ENCODE measurements at regions not wholly inside any gene's neighbourhood (a gene's known extent, or its start where the extent isn't known, plus 50 kb on each side); places are given as distances from the start of the nearest gene placed in this dataset.
"Not testable (repeated sequence)": the region's sequence is repeated elsewhere in the genome, so short reads cannot be mapped to it uniquely, and the experiment has no call there.

DNA sequence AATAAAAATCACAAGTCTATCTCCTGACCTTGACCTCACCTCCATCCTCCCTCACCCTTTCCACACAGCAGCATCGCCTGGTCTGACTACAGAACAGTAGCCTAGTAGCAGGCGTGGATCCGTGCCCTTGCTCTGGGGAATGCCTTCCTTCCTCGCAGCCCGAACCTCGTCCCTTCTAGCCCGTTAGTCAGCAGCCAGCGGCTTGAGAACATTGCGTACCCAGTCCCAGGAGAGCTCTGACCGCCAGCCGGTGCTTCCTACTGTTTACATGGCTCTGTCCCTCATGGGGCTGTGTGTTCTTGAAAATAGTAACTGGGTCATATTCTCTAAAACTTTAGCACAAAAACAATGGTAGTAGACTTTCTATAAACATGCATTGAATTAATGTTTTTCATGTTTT is 682.7 kb upstream of the IGFBP3 start:
- H3K27me3 Mint-ChIP-seq (ENCODE audit: unreplicated experiment): no peaks in the 10 kb centered on the region
- intact Hi-C loops (cut with micrococcal nuclease; ENCODE audit: unreplicated experiment): no loop called here
- peaks cover 4% of the 10 kb centered on the region for H3K9me3 Mint-ChIP-seq (ENCODE audit: low read depth, unreplicated experiment)
- no peak for DNase-seq
- no peaks in the 10 kb centered on the region for H3K36me3 Mint-ChIP-seq (ENCODE audit: insufficient read depth, unreplicated experiment)
- no peak for TF ChIP-seq CTCF (IDR thresholded peaks at IDR 0.05; ENCODE audit: unreplicated experiment)
- CTCF ChIA-PET: no interaction called here
- H3K4me3 Mint-ChIP-seq (ENCODE audit: low read depth, unreplicated experiment): no peak overlapping the region
- H3K27ac Mint-ChIP-seq (ENCODE audit: unreplicated experiment): no peak overlapping the region
- BruUV-seq (replicated peaks): no TSS peak
- peaks cover 21% of the 10 kb centered on the region for H3K4me1 Mint-ChIP-seq (ENCODE audit: low read depth, unreplicated experiment)

DNA sequence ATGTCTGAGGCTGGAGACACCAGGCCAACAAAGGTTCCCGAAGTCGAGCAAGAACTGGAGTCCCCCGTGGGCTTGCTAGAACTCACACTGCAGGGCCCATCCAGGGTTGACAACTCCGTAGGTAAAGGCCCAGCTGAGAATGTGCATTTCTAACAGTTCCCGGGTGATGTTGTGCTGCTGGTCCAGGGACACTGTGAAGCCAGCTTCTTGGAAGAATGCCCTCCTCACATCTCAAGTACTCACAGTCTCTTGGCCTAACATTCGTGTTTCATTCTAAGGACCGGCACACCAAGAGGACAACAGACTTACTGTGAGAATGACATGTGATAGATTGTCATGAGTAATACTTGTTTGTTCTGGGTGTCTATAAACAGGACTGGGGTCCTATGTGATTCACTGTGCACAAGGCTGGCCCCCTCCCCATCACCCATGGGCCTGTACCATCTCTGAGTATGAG is 682.3 kb upstream of the IGFBP3 start:
- Mint-ChIP-seq H3K27ac (ENCODE audit: unreplicated experiment) (no peak overlapping the region), H3K9me3 (ENCODE audit: low read depth, unreplicated experiment) (peaks cover 4% of the 10 kb centered on the region), H3K4me1 (ENCODE audit: low read depth, unreplicated experiment) (peaks cover 21% of the 10 kb centered on the region), H3K4me3 (ENCODE audit: low read depth, unreplicated experiment) (no peak overlapping the region), H3K36me3 (ENCODE audit: insufficient read depth, unreplicated experiment) (no peaks in the 10 kb centered on the region), H3K27me3 (ENCODE audit: unreplicated experiment) (no peaks in the 10 kb centered on the region)
- intact Hi-C loops (cut with micrococcal nuclease; ENCODE audit: unreplicated experiment): no loop called here
- CTCF ChIA-PET: interaction anchor here (1.5 kb wide), 1 partner anchor 12 kb away, joined by 3 read pairs; no protein-coding TSS in a partner anchor
- DNase-seq: no peak
- TF ChIP-seq CTCF (IDR thresholded peaks at IDR 0.05; ENCODE audit: unreplicated experiment): no peak
- no TSS peak for BruUV-seq (replicated peaks)

DNA sequence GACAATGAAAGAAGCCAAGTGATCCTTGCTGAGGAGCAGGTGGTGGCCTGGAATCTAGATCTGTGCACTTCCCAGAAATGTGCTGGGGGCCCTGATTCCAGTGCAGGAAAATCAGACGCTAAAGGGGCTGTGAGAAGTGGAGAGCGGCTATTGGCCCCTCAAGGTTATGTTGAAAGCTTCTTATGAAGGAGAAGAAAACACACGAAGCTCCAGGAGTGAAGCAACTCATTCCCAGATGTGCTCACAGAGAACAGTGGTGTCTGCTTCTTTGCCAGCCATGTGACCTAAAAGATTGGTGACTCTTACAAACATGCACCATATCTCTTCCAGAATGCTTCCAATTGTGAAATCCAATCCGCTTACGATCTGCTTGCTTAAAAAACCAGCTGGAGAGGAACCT is 679.3 kb upstream of the IGFBP3 start:
- CTCF ChIA-PET: no interaction called here
- no peaks in the 10 kb centered on the region for H3K36me3 Mint-ChIP-seq (ENCODE audit: insufficient read depth, unreplicated experiment)
- no peak for TF ChIP-seq CTCF (IDR thresholded peaks at IDR 0.05; ENCODE audit: unreplicated experiment)
- peaks cover 6% of the 10 kb centered on the region for H3K9me3 Mint-ChIP-seq (ENCODE audit: low read depth, unreplicated experiment)
- H3K27me3 Mint-ChIP-seq (ENCODE audit: unreplicated experiment): no peaks in the 10 kb centered on the region
- H3K4me1 Mint-ChIP-seq (ENCODE audit: low read depth, unreplicated experiment): peaks cover 21% of the 10 kb centered on the region
- intact Hi-C loops (cut with micrococcal nuclease; ENCODE audit: unreplicated experiment): no loop called here
- H3K27ac Mint-ChIP-seq (ENCODE audit: unreplicated experiment): no peak overlapping the region
- H3K4me3 Mint-ChIP-seq (ENCODE audit: low read depth, unreplicated experiment): no peak overlapping the region
- DNase-seq: no peak
- BruUV-seq (replicated peaks): no TSS peak

- H3K27me3 Mint-ChIP-seq (ENCODE audit: unreplicated experiment); CTCF ChIA-PET; DNase-seq; H3K4me3 Mint-ChIP-seq (ENCODE audit: low read depth, unreplicated experiment); H3K27ac Mint-ChIP-seq (ENCODE audit: unreplicated experiment); H3K36me3 Mint-ChIP-seq (ENCODE audit: insufficient read depth, unreplicated experiment); BruUV-seq (replicated peaks): not testable (repeated sequence)
- H3K9me3 Mint-ChIP-seq (ENCODE audit: low read depth, unreplicated experiment): peaks cover 27% of the 10 kb centered on the region
- intact Hi-C loops (cut with micrococcal nuclease; ENCODE audit: unreplicated experiment): loop anchor here (5.0 kb wide), 1 partner anchor 57 kb away; no protein-coding TSS in a partner anchor
- H3K4me1 Mint-ChIP-seq (ENCODE audit: low read depth, unreplicated experiment): peaks cover 24% of the 10 kb centered on the region
Observed at GRCh38 chr7:46594831-46595230, 673.8 kb upstream of the IGFBP3 start.

DNA sequence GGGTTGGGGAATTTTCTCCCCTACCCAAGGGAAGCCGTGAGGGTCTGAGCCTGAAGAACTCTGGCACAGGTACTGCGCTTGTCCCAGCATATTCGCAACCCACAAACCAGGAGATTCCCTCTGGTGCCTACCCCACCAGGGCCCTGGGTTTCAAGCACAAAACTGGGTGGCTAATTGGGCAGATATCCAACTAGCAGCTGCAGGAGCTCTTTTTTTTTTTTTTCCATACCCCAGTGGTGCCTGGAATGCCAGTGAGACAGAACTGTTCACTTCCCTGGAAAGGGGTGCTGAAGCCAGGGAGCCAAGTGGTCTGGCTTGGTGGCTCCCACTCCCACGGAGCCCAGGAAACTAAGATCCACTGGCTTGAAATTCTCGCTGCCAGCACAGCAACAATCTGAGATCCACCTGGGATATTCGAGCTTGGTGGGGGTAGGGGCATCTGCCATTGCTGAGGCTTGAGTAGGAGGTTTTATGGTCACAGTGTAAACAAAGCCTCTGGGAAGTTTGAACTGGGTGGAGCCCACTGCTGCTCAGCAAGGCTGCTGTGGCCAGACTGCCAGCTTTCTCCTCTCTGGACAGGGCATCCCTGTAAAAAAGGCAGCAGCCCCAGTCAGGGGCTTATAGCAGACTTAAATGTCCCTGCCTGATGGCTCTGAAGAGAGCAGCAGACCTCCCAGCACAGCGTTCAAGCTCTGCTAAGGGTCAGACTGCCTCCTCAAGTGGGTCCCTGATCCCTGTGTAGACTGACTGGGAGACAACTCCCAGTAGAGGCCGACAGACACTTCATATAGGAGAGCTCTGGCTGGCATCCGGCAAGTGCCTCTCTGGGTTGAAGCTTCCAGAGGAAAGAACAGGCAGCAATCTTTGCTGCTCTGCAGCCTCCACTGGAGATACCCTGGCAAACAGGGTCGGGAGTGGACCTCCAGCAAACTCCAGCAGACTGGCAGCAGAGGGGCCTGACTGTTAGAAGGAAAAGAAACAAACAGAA is 670.1 kb upstream of the IGFBP3 start:
- peak; percentile 69 for DNase-seq

More for the DNA sequence above, 670.1 kb upstream of the IGFBP3 start:
- H3K9me3 Mint-ChIP-seq (ENCODE audit: low read depth, unreplicated experiment): peaks cover 27% of the 10 kb centered on the region
- not testable (repeated sequence) for H3K27me3 Mint-ChIP-seq (ENCODE audit: unreplicated experiment); H3K36me3 Mint-ChIP-seq (ENCODE audit: insufficient read depth, unreplicated experiment); H3K4me3 Mint-ChIP-seq (ENCODE audit: low read depth, unreplicated experiment); BruUV-seq (replicated peaks)
- intact Hi-C loops (cut with micrococcal nuclease; ENCODE audit: unreplicated experiment): loop anchor here (5.0 kb wide), 1 partner anchor 61 kb away; no protein-coding TSS in a partner anchor
- H3K27ac Mint-ChIP-seq (ENCODE audit: unreplicated experiment): peak overlapping the region; percentile 4
- CTCF ChIA-PET: interaction anchor here (0.5 to 1.5 kb wide), 11 partner anchors 11 to 510 kb away, joined by 3 to 5 read pairs (median 3); no protein-coding TSS in a partner anchor
- peaks cover 26% of the 10 kb centered on the region for H3K4me1 Mint-ChIP-seq (ENCODE audit: low read depth, unreplicated experiment)

Data from Calu3 (cell line).